Astrocyte (in vitro differentiated cells and primary cell): ENCODE measurements at regions not wholly inside any gene's neighbourhood (a gene's known extent, or its start where the extent isn't known, plus 50 kb on each side); places are given as distances from the start of the nearest gene placed in this dataset.

Experiments used
- DNase-seq: peaks from one replicate; pipeline ENCODE4 v3.0.0-alpha.2; 2010; ENCODE audit warnings: low read depth
- FAIRE-seq: peaks from 2 replicates; lab custom pipeline; 2011; peaks lifted over from hg19 to GRCh38; lab: Jason Lieb, UNC
- H2AFZ ChIP-seq: 2 replicates; pipeline ENCODE4 v1.6.0; 2012; ENCODE audit warnings: low read depth, low read length, inconsistent platforms
- H3K27ac ChIP-seq: 2 replicates; pipeline ENCODE4 v1.5.1; 2011; ENCODE audit warnings: low read depth, low read length, inconsistent platforms
- H3K27me3 ChIP-seq: 2 replicates; pipeline ENCODE4 v1.6.0; 2011; ENCODE audit warnings: low read length, inconsistent platforms; ENCODE audit not compliant: insufficient read depth
- H3K36me3 ChIP-seq: 2 replicates; pipeline ENCODE4 v1.5.1; 2011; ENCODE audit warnings: low read length, inconsistent platforms; ENCODE audit not compliant: insufficient read depth
- H3K4me1 ChIP-seq: 2 replicates; pipeline ENCODE4 v1.5.1; 2011; ENCODE audit warnings: low read length, inconsistent platforms; ENCODE audit not compliant: insufficient read depth
- H3K4me2 ChIP-seq: 2 replicates; pipeline ENCODE4 v1.6.0; 2012; ENCODE audit warnings: low read length, inconsistent platforms
- H3K4me3 ChIP-seq: 2 replicates; pipeline ENCODE4 v1.5.1; 2011; ENCODE audit warnings: low read depth, mild to moderate bottlenecking, low read length, inconsistent platforms; ENCODE audit not compliant: insufficient read depth
- H3K79me2 ChIP-seq: 2 replicates; pipeline ENCODE4 v1.6.0; 2012; ENCODE audit warnings: mild to moderate bottlenecking, low read length, inconsistent platforms; ENCODE audit not compliant: insufficient read depth
- H3K9ac ChIP-seq: 2 replicates; pipeline ENCODE4 v1.6.0; 2012; ENCODE audit warnings: mild to moderate bottlenecking, low read length, inconsistent platforms
- H3K9me3 ChIP-seq: 2 replicates; pipeline ENCODE4 v1.5.1; 2012; ENCODE audit warnings: low read depth, mild to moderate bottlenecking, low read length, inconsistent platforms; ENCODE audit not compliant: insufficient read depth
- H4K20me1 ChIP-seq: 2 replicates; pipeline ENCODE4 v1.6.0; 2012; ENCODE audit warnings: low read length, inconsistent platforms; ENCODE audit not compliant: insufficient read depth
- H3K27ac Mint-ChIP-seq: one replicate; pipeline ENCODE4 v1.8.0; 2021; ENCODE audit warnings: mild to moderate bottlenecking, mixed read lengths; ENCODE audit not compliant: unreplicated experiment
- H3K27me3 Mint-ChIP-seq: one replicate; pipeline ENCODE4 v1.8.0; 2021; ENCODE audit warnings: low read depth, mixed read lengths; ENCODE audit not compliant: unreplicated experiment
- H3K36me3 Mint-ChIP-seq: one replicate; pipeline ENCODE4 v1.8.0; 2021; ENCODE audit warnings: low read depth, mixed read lengths; ENCODE audit not compliant: unreplicated experiment
- H3K4me1 Mint-ChIP-seq: one replicate; pipeline ENCODE4 v1.8.0; 2021; ENCODE audit warnings: low read depth, mixed read lengths; ENCODE audit not compliant: unreplicated experiment
- H3K4me3 Mint-ChIP-seq: one replicate; pipeline ENCODE4 v1.8.0; 2021; ENCODE audit warnings: mild to moderate bottlenecking, moderate library complexity, mixed read lengths; ENCODE audit not compliant: unreplicated experiment
- H3K9me3 Mint-ChIP-seq: one replicate; pipeline ENCODE4 v1.8.0; 2021; ENCODE audit warnings: mild to moderate bottlenecking, mixed read lengths; ENCODE audit not compliant: unreplicated experiment
- EZH2 ChIP-seq: IDR thresholded peaks from 2 replicates; pipeline ENCODE4 v1.6.1; 2012; ENCODE audit warnings: mild to moderate bottlenecking, low read length, inconsistent platforms; ENCODE audit not compliant: insufficient read depth
- TF ChIP-seq, protein P1 (sequence below): IDR thresholded peaks from 2 replicates; pipeline ENCODE4 v1.5.1; 2011; ENCODE audit warnings: low read depth, mild to moderate bottlenecking, inconsistent platforms, low read length, moderate library complexity; ENCODE audit not compliant: insufficient read depth

DNA sequence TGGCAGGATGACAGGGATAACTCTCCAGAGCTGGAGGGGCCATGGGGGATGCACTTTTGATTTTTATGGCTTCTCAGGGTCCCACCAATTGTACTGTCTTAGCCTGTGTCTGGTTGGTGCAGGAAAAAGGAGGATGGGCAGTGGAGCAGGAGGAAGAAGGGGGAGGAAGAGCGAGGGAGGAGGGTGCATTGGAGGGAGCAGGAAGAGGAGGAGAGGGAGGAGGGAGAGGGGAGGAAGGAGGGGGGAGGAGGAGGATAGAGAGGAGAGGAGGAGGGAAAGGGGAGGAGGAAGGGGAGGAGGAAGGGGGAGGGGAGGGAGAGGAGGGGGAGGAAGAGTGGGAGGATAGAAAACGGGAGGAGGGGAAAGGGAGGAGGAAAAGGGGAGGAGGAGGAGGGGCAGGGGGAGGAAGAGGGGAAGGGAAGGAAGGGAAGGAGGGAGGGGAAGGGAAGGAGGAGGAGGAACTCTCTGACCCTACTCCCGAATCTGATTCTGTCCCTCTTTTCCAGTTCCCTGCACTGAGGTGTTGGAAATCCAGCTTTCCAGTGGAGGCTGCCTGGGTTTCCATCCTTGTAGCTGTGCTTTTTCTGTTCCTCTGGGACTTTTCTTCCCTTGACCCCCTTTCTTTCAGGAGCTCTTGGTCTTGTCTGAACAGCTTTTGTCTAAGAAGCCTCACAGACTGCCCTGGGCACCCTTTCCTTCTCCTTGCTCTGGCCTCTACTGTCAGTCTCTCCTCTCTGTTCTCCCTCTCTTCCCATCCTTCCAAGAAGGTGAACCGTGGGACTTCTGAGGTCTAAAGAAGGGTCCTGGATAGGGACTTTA, 149.4 kb downstream of the DHX35 start:
- no peak for TF ChIP-seq EZH2
- TF ChIP-seq, protein P1, sequence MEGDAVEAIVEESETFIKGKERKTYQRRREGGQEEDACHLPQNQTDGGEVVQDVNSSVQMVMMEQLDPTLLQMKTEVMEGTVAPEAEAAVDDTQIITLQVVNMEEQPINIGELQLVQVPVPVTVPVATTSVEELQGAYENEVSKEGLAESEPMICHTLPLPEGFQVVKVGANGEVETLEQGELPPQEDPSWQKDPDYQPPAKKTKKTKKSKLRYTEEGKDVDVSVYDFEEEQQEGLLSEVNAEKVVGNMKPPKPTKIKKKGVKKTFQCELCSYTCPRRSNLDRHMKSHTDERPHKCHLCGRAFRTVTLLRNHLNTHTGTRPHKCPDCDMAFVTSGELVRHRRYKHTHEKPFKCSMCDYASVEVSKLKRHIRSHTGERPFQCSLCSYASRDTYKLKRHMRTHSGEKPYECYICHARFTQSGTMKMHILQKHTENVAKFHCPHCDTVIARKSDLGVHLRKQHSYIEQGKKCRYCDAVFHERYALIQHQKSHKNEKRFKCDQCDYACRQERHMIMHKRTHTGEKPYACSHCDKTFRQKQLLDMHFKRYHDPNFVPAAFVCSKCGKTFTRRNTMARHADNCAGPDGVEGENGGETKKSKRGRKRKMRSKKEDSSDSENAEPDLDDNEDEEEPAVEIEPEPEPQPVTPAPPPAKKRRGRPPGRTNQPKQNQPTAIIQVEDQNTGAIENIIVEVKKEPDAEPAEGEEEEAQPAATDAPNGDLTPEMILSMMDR = no peak
- no peaks in the 10 kb centered on the region for H3K36me3 ChIP-seq
- no peak overlapping the region for H3K4me2 ChIP-seq
- Mint-ChIP-seq H3K27me3 (peaks cover 13% of the 10 kb centered on the region), H3K4me3 (no peak overlapping the region), H3K4me1 (peaks cover 5% of the 10 kb centered on the region), H3K36me3 (no peaks in the 10 kb centered on the region), H3K9me3 (peaks cover 8% of the 10 kb centered on the region), H3K27ac (peak overlapping the region; percentile 8)
- H3K9me3 ChIP-seq = no peaks in the 10 kb centered on the region
- H3K4me1 ChIP-seq = peaks cover 10% of the 10 kb centered on the region
- H3K9ac ChIP-seq = no peak overlapping the region
- H3K27ac ChIP-seq = no peak overlapping the region
- H3K27me3 ChIP-seq = peaks cover 12% of the 10 kb centered on the region
- DNase-seq = no peak
- no peaks in the 10 kb centered on the region for H4K20me1 ChIP-seq
- no peak overlapping the region for H2AFZ ChIP-seq
- no peak for FAIRE-seq
- no peak overlapping the region for H3K4me3 ChIP-seq
- no peaks in the 10 kb centered on the region for H3K79me2 ChIP-seq

DNA sequence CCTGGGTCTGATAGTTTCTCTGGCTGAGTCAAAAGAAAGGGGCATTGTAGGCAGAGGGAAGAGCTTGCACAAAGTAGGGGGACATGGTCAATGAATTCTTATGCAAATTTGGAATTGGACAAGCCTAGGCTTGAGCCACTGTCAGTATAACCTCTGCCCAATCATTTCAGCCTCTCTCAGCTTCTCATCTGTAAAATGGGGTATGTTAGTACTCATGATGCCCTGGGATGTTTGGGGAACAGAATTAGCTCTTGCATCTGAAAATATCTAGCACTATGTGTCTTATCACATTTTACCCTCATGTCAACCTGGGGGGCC, 148.6 kb downstream of the DHX35 start:
- Mint-ChIP-seq H3K4me3 (no peak overlapping the region), H3K4me1 (peaks cover 5% of the 10 kb centered on the region), H3K27ac (no peak overlapping the region), H3K36me3 (no peaks in the 10 kb centered on the region), H3K27me3 (peaks cover 13% of the 10 kb centered on the region), H3K9me3 (peaks cover 8% of the 10 kb centered on the region)
- Histone ChIP-seq H3K9ac (no peak overlapping the region), H4K20me1 (no peaks in the 10 kb centered on the region), H3K4me3 (no peak overlapping the region), H3K27me3 (peaks cover 12% of the 10 kb centered on the region), H3K36me3 (no peaks in the 10 kb centered on the region), H3K79me2 (no peaks in the 10 kb centered on the region), H3K9me3 (no peaks in the 10 kb centered on the region), H3K4me2 (no peak overlapping the region), H3K4me1 (peaks cover 10% of the 10 kb centered on the region), H3K27ac (no peak overlapping the region), H2AFZ (no peak overlapping the region)
- DNase-seq = no peak
- no peak for FAIRE-seq
- TF ChIP-seq, protein P1 = no peak
